ENCODE measurements at regions not wholly inside any gene's neighbourhood (a gene's known extent, or its start where the extent isn't known, plus 50 kb on each side); places are given as distances from the start of the nearest gene placed in this dataset.

GRCh38 chr20:24783631-24784492 lies 165.2 kb upstream of the CST7 start:
- dilution Hi-C loops (cut with MboI; ENCODE audit: extremely low pct_ligation_motif_present, low sequenced_read_pairs) (no loop called here), intact Hi-C loops (cut with micrococcal nuclease) (no loop called here)
- Histone ChIP-seq H3K4me1 (ENCODE audit: control insufficient read depth, extremely low read depth, insufficient read depth, low read length) (no peaks in the 10 kb centered on the region), H3K9me1 (replicated peaks; ENCODE audit: control insufficient read depth, extremely low read depth, insufficient read depth, low read length) (no peaks in the 10 kb centered on the region), H3K4me3 (replicated peaks in 1 of 3; ENCODE audit: insufficient read depth in 1 of 3, low read depth in 1 of 3, low read length in 3 of 3) (no peak overlapping the region), H3K36me3 (ENCODE audit: control insufficient read depth in 2 of 2, extremely low read depth in 1 of 2, insufficient read depth in 2 of 2, low read length in 2 of 2) (no peaks in the 10 kb centered on the region), H3K4me2 (ENCODE audit: insufficient read depth, low read length) (no peak overlapping the region), H3K79me2 (ENCODE audit: control insufficient read depth, insufficient read depth, low read length) (no peaks in the 10 kb centered on the region), H3K27me3 (ENCODE audit: control insufficient read depth in 2 of 2, insufficient read depth in 2 of 2, low read length in 2 of 2) (no peaks in the 10 kb centered on the region), H2AFZ (ENCODE audit: low read depth, low read length) (no peak overlapping the region), H3K9ac (replicated peaks; ENCODE audit: extremely low read depth, insufficient read depth, low read length) (no peak overlapping the region), H4K20me1 (replicated peaks; ENCODE audit: control insufficient read depth, extremely low read depth, insufficient read depth, low read length) (no peaks in the 10 kb centered on the region), H3K9me3 (replicated peaks; ENCODE audit: control insufficient read depth, insufficient read depth, low read length) (no peaks in the 10 kb centered on the region), H3K27ac (ENCODE audit: insufficient read depth, low read depth, low read length) (no peak overlapping the region)
- no TSS peak for BruUV-seq (replicated peaks)
- ChIA-PET POLR2A (no interaction called here), CTCF (no interaction called here)
- no peak for TF ChIP-seq MAX (IDR thresholded peaks at IDR 0.05; ENCODE audit: insufficient read depth, insufficient read length)
- TF ChIP-seq JUN (IDR thresholded peaks at IDR 0.05; ENCODE audit: borderline replicate concordance, insufficient read depth, insufficient read length, low read depth) = no peak
- no peak for TF ChIP-seq CTCF (IDR thresholded peaks at IDR 0.05; ENCODE audit: extremely low read depth in 1 of 2, insufficient read depth in 1 of 2, low read depth in 1 of 2, low read length in 2 of 2)
- no peak for TF ChIP-seq GATA2 (IDR thresholded peaks at IDR 0.05; ENCODE audit: insufficient read depth, insufficient read length, low read depth, low read length)
- no peak for TF ChIP-seq EZH2 (IDR thresholded peaks at IDR 0.05; ENCODE audit: borderline replicate concordance, low read depth, low read length, severe bottlenecking)
- no peak for TF ChIP-seq MYC (IDR thresholded peaks at IDR 0.05; ENCODE audit: low read depth, low read length)
- TF ChIP-seq FOS (IDR thresholded peaks at IDR 0.05; ENCODE audit: borderline replicate concordance, insufficient read depth, low read length) = no peak
- TF ChIP-seq POLR2A (IDR thresholded peaks at IDR 0.05; ENCODE audit: low read depth, low read length) = no peak
- no peak for TF ChIP-seq POLR2AphosphoS5 (IDR thresholded peaks at IDR 0.05; ENCODE audit: insufficient read depth, low read depth, low read length)
- FAIRE-seq = no peak
- DNase-seq (ENCODE audit: low read depth, low spot score) = no peak

All from endothelial cell of umbilical vein (primary cell).